NCI-H187 (cell line): ENCODE measurements at regions not wholly inside any gene's neighbourhood (a gene's known extent, or its start where the extent isn't known, plus 50 kb on each side); places are given as distances from the start of the nearest gene placed in this dataset.
"Not testable (repeated sequence)": the region's sequence is repeated elsewhere in the genome, so short reads cannot be mapped to it uniquely, and the experiment has no call there.

Experiments used
- DNase-seq, 2 experiments: peaks; one replicate each; lab custom pipeline; 2025; lab: John Stamatoyannopoulos, UW

DNA sequence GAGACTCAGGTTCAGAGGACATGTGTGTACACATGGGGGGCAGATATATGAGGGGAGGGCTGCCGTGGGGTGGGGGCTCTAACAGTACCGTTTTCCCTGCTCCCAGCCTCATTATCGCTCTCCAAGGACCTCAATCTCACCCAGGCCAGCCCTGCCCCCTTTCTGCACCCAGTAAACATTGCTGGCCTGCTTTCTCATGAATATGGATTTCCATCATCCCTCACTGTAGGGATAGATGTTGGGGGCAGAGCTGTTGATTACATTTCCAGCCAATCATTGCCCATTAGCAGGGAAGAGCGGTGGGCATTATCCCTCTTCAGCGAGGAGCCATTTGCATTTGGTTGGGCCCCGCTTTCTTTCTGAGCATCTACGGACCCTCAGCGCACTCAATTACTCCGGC, 273.8 kb downstream of the RPS6KC1 start:
- no peak for DNase-seq

DNA sequence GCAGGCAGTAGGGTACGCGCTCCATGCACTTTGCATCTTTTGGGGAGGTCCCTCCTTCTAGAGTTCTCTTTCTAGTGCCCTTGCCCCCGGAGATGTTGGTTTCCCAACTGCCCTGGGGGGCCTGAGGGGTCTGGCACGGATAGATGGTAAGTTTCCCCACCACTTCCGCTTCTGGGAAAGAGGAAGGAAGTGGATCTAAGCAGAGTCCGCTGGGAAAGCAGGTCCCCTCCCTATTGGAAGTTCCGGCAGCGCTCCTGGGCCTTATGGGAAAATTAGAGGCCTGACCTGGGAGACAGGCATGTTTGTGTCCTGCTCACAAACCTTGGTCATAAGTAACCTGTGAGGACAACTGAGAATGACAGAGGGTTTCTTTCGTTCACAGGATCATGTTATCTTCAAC, 274.4 kb downstream of the RPS6KC1 start:
- no peak for DNase-seq

- no peak for DNase-seq
Measured at GRCh38 chr1:213326281-213327016, 275.4 kb downstream of the RPS6KC1 start.

DNA sequence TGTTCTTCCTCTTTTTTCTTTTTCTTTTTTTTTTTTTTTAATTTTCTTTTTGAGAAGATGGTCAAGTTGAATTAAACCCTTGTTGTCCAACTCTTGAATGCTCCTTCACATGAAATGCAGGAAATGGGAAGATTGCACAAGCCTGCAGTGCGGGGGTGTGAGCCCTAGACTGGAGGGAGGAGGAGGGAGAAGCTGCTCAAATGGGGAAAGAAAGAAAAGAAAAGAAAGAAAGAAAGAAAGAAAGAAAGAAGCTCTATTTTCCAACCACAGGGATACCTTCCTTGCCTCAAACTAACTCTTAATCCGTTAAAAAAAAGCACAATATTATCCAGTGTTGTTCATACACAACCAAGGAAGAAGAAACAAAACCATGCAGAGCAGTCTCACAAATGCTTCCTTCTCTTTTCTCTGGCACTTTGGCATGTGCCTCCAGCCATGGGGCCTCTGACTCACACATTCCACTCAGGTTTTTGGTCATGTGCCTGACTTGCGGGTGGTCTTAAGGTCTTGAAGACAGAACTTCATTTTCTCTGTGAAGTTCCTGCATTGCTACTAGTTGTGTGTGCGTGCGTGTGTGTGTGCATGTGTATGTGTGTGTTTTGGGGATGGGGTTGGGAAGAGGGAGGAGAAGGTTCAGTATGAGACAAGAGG, 276.1 kb downstream of the RPS6KC1 start:
- DNase-seq = no peak

DNA sequence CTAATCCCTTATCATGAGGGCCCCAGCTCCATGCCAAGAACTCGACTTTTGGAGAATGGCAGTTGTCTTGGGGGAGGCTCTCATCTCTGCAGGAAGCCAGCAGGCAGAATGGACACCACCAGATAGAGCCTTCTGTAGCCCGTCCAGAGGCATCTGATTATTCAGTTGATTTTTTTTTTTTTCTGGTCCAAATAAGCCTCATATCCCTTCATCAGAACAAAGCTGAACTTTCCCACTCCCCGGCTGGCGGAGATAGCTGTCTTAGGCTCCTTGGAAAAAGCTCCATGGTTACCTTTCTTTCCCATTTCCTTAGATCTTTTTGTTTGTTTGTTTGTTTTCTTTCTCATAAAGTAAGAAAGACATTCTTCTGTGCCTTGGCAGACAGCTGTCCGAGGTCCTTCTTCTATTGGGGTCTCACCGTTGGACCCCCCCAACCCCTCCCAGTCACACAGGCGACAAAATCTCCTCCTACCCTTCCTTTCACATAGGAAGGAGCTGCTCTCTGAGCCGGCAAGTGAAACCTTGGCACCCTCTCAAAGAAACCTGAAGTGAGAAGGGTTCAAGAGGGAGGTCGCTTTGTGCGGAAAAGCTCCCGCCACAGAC, 278.5 kb downstream of the RPS6KC1 start:
- no peak for DNase-seq

DNA sequence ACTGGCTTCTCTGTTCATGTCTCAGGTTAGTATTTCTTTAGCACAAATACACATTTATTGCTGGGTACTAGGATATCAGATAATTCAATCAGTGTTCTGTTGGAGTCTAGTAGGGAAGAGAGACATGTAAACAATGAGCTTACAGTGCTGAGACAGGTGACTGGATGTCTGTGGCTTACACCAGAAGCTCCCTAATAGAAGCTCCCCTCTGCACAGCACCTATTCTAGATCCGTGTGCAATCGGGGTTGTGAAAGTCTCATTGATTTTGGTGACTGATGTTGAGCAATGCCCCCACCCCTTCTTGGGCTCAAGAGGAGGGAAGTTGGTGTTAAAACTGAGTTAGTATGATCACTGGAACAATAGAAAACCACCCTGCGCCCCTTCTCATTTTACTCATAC, 279.2 kb downstream of the RPS6KC1 start:
- no peak for DNase-seq

DNA sequence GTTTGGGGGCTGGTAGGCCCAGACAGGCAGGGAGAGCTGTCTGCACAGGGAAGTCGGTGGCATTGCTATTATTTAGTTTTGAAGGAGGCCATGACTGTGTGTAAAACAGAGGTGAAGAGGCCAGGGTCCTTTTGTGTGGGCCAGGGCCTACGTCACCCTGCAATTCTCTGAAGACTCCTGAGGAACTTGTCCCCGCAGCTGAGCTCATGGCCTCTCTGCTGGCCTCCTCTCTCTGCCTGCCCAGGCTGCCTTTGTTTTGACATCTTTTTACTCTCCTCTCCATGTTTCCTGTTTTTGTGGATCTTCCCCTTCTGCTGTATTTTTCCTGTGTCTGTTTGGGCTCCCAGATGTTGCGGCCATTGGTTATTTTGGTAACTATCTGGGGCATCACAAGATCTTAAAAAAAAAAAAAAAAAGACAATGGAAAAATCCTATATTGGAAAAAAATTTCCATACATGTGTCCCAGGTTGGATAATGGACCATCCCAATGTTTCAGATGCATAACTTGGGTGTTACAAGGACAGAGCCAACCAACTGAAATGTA, 280.7 kb downstream of the RPS6KC1 start:
- no peak for DNase-seq

DNA sequence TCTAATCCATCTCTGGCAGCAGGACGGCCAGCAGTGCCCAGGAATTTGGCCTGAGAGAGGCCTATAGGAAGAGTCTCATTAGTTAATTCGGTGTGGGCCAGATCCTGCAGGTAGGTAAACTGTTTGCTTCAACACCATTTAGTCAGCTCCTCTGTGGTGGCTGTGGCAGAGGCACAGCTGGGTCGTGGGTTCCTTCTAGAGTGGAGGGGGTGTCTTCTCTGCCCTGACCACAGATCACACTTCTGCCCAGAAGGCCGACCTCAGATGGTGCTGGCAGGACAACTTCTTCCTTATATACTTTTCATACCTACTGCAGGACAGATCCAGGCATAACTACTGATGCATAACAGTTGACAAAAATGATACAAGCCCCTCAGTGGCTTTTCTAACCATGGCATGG, 281.4 kb downstream of the RPS6KC1 start:
- no peak for DNase-seq

DNA sequence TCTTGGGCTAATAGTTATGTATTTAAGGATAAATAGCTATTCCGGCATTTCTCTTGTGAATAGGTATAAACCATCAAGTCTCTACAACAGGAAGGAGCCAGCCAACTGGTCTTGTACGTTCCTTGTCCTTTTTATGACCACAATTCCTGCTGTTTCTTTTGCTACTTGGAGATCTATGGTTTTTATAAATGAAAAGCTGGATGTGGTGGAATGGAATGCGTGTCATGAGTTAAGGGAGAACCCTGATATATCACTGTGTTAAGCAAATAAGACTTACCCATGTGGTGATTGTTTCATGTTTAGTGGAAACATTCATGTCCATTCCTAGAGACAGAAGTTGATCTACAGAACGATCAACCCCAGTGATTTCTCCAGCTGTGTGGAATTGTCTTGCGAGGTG, 282.1 kb downstream of the RPS6KC1 start:
- DNase-seq = no peak

DNA sequence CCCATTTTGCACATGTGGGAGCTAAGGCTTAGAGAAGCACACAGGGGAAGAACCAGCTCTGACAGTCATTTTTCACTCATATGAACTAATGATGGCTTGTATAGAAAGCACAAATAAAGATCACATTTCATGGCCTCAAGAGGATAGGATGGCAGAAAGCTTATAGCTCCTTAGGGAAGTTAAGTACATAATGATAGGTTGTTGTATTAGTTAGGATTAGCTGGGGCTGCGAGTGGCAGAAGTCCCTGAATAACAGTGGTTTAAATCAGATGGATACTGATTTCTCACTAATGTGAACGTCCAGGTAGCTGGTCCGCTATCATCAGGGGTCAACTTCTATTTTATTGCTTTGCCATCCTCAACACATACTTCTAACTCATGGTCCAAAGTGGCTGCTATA, 284.0 kb downstream of the RPS6KC1 start:
- DNase-seq = no peak

GRCh38 chr1:213337025-213337678, 286.1 kb downstream of the RPS6KC1 start:
- no peak for DNase-seq

DNA sequence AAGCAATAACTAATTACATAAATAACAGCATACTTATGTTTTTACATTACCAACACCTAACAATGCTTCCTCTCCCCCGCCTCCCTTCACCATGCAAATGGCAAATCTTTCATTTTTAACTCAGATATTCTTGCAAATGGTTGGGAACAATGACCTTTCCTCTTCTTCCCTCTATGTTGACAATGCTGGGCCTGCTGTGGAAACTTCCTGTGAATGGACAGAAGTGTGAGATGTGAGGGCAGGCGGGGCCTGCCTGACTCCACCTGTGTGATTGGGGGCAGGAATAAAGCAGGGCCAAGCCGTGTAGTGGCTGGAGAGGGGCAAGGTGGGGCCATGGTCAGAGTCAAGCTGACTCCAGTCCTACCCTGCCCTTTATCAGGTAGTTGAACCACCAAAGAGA, 289.6 kb downstream of the RPS6KC1 start:
- DNase-seq = no peak

- DNase-seq = no peak
Measured at GRCh38 chr1:213345621-213346020, 294.6 kb downstream of the RPS6KC1 start.

- no peak for DNase-seq
Measured at GRCh38 chr1:213357403-213357802, 306.4 kb downstream of the RPS6KC1 start.

DNA sequence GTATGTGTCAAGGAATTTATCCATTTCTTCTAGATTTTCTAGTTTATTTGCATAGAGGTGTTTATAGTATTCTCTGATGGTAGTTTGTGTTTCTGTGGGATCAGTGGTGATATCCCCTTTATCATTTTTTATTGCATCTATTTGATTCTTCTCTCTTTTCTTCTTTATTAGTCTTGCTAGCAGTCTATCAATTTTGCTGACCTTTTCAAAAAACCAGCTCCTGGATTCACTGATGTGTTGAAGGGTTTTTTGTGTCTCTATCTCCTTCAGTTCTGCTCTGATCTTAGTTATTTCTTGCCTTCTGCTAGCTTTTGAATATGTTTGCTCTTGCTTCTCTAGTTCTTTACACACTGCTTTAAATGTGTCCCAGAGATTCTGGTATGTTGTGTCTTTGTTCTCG, 307.3 kb downstream of the RPS6KC1 start:
- not testable (repeated sequence) for DNase-seq

- no peak for DNase-seq
Measured at GRCh38 chr1:213362598-213362997, 311.6 kb downstream of the RPS6KC1 start.

DNA sequence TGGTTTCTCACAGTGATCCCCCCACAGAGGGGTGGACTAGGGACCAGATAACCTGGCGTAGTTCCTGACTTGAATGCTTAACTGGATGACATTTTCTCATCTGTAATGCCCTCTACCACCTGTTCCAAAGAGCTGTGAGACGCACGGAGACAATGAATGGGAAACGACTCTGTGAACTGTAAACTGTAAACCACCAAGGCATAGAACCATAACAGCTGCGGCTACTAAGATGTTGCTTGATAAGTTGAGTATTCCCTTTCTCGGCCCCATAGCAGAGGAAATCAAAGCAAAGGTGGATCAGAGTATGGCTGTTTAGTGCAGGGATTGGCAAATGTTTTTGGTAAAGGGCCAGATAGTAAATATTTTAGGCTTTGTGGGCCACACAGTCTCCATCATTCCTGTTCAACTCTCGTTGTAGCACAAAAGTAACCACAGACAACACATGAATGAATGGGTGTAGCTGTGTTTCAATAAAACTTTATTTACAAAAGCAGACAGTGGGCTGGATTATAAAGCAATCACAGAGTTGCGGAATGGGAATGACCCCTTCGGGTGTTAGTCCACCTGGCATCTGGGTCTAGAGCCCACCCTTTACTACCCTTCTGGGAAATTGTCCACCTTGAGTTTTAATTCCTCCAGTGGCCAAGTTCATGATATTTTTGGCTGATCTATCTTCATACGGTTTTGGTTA, 315.2 kb downstream of the RPS6KC1 start:
- DNase-seq = no peak

GRCh38 chr1:213369465-213369864, 318.4 kb downstream of the RPS6KC1 start:
- DNase-seq = no peak

DNA sequence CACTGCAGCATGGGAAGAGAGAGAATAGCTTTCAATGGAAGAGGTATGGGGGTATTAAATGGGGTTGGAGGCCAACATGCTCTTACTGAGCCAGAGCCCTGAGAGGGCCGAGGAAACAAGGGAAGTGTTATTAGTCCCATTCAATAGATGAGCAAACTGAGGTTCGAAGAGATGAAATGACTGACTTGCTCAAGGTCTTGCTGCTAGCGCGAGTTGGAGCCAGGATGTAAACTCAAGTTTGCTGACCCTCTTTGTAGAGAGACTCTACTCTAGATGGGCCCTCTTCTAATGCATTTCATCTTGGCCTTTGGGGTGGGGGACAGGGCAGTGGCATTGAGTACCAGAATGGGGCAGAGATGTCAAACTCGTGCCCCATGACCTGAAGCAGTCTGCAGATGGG, 319.5 kb downstream of the RPS6KC1 start:
- DNase-seq = no peak

DNA sequence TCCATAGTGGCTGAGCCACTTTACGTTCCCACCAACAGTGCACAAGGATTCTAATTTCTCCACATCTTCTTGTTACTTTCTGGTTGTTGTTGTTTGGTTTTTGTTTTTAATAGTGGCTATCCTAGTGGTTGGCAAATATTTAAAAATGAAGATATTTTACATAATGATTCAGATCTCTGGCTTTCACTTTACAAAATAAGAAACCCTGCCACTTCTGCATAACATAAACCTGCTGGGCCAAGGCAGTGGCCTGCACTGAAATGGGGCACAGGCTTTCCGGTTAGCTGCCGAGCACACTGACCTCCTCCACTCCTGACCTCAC, 320.4 kb downstream of the RPS6KC1 start:
- DNase-seq = no peak

DNA sequence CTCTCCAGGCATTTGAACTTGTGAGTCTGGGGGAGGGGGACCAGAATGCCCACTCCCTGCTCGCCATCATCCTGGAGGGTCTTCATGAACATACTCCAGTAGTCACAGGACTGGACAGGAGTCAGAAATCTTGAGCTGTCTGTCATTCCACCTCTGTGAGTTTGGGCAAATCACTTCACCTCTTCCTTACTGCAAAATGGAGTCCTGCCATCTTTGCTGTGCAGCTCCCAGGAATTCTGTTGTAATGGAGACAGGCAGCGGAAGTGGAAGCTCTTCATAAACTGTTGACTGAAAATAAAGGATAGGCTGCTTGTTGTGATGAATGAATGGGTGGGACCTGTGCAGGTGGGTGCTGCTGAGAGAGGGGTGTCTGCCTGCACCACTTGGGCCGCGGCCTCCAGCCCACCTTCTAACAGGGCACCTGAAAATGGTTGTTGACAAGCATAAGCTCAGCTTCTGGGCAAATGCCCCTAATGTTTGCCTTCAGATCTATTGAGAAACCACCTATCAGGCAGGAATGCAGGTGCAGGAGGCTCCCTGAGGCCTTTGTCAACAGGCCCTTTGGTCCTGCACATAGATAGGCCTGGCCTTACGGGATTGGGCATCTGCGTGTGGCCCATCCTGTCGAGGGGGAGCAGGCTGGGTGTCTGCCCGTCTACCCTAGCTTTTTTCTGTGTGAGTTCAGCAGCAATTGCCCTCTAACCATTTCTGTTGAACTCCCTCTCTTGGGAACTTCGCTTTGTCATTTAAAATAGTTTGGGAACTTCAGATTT, 321.0 kb downstream of the RPS6KC1 start:
- no peak for DNase-seq
